ENCODE measurements at regions not wholly inside any gene's neighbourhood (a gene's known extent, or its start where the extent isn't known, plus 50 kb on each side); places are given as distances from the start of the nearest gene placed in this dataset.
"Not testable (repeated sequence)": the region's sequence is repeated elsewhere in the genome, so short reads cannot be mapped to it uniquely, and the experiment has no call there.

GRCh38 chr9:78121488-78121887 is 89.9 kb upstream of the GNAQ start:
- no peak for DNase-seq

DNA sequence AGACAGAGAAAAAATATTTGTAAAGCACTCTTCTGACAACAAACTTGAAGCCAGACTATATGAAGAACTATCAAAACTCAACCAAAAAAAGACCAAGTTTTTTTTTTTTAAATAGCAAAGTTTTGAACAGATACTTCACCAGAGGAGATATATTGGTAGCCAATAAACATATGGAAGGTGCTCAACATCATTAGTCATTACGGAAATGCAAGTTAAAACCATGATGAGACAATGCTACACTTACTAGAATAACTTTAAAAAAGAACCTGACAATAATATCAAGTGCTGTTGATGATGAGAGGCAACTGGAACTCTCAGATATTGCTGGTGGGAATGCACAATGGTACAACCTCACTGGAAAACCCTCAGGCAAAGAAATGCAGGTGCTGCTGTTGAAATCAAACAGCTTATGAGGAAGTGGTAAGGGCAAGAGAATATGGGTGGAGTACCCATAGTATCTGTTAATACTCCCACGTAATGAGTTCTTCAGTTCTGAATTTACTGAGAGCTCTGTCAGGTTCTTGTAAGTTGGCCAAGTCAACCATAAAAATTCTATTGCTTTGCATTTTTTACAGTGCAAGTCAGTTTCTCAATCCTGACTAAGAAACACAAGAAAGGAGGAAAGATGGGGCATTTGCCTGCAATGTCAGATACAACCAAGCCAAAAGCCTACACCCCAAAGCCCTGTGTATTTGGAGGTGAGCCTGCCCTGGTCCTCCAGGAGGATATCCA is 87.3 kb upstream of the GNAQ start:
- DNase-seq, result no peak

DNA sequence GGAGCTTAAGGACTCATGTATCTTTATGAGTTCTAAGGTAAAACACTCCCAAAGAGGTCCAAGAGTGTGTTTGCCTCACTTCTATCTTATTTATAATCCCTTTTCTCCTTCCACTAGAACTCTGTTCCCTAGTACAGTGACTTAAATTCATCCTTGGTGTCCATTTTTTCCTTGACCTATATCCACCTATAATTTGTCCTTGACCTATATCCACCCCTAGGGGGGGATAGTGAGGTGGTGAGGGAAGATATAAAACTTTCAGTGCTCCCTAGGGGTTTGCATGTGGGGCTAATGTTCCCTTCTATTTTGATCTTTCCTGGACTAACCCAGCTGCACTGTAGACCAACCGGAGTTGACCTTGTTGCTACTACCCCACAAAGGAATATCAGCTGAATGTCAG is 83.5 kb upstream of the GNAQ start:
- no peak for DNase-seq

DNA sequence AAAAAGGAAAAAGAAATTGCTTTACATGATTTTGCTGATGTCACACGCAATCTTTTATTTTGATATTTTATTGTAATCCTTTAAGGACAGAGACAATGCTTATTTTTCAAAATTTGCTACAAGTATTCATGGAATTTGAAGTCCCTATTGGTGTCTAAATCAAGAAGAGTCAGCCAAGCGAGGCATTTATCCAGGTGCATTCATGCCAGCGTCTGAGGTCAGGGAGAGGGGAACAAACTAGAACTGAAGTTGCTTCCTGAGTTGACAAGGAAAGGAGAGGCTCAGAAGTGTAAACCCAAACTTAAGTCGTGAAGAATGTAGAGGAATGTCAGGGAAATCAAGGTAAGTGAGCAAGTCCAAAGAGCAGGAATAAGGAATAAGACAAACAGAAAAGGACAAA is 83.0 kb upstream of the GNAQ start:
- DNase-seq, result no peak

- no peak for DNase-seq
Observed at GRCh38 chr9:78112406-78112805, 80.8 kb upstream of the GNAQ start.

DNA sequence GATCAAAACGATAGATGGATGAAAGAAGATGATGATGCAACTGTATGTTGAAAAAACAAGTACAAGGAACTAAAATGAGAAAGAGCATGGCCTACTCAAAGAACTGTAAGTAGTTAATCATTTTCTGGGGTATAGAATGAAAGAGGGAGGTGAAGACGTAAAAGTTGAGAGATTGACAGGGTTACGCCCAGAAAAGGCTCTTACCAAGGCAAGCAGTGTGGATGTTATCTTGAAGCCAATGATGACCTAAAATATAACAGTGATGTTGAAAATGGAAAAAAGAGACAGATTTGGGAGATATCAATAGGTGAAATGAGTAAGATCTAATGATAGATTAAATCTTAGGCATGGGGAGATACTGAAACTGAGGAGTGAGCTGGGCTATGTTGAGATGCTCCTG is 80.4 kb upstream of the GNAQ start:
- DNase-seq, result no peak

- no peak for DNase-seq
Observed at GRCh38 chr9:78109075-78109474, 77.5 kb upstream of the GNAQ start.

- not testable (repeated sequence) for DNase-seq
Observed at GRCh38 chr9:78106586-78106985, 75.0 kb upstream of the GNAQ start.

- no peak for DNase-seq
Observed at GRCh38 chr9:78103971-78104433, 72.4 kb upstream of the GNAQ start.

DNA sequence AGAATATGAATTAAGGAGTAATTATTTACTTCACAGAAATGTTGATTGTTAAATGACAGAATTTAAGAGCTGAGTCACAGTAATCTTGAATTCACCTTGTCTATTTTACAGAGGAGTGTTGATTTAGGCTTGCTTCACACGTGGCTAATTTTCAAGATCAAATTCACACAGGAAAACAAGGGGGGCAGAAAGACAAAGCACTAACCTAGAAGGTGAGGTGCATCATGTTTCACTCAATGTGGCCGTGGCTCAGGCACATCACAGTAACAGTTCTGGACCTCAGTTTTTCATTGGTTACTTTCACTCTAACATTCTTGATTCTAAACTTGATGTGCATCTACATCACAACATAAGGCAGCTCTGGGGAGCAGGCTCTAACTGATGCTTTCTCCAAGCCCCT is 69.6 kb upstream of the GNAQ start:
- DNase-seq, result peak; percentile 56

DNA sequence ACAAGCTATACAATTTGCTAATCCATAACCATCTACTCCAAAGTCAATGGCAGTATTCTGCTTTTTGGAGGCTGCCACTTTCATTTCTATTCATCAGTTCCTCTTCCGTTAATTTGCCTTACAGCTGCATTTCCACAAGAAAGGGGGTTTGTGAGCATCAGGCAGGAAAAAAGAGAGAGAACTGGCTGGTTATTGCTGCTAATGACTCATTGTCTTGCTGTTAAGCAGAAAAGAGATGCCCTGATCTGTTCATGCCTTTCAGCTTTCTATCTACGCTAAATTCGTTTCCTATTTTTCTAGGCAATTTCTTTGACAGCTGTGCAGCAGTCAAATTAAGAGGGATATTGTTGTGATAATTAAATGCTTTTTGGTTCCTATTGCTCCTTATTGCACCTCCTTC is 65.9 kb upstream of the GNAQ start:
- DNase-seq, result no peak

DNA sequence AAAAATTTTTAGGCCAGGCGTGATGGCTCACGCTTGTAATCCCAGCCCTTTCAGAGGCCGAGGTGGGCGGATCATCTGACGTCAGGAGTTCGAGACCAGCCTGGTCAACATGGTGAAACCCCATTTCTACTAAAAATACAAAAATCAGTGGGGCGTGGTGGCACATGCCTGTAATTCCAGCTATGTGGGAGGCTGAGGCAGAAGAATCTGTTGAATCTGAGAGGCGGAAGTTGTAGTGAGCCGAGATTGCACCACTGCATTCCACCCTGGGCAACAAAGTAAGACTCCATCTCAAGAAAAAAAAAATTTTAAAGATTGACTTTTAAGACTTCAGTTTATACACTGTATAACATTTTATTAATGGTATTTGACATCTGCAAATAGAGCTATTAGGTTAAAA is 60.1 kb upstream of the GNAQ start:
- DNase-seq, result no peak

DNA sequence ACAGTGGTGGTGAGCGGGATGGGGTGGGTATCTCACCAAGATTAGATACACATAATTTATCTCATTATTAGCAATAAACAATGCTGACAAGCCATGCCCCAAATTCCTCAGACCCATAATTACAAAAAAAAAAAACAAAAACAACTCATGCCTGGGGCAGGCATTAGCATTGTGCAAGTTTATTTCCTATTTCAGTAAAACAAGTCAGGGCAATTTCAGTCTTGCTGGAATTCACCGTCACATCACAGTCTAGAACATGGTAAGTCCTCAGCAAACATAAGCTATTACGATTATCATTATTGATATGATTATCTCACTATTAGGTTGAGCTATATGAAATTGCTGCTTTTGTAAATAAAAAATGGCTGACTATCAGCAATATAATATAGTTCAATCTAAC is 57.5 kb upstream of the GNAQ start:
- DNase-seq, result no peak

DNA sequence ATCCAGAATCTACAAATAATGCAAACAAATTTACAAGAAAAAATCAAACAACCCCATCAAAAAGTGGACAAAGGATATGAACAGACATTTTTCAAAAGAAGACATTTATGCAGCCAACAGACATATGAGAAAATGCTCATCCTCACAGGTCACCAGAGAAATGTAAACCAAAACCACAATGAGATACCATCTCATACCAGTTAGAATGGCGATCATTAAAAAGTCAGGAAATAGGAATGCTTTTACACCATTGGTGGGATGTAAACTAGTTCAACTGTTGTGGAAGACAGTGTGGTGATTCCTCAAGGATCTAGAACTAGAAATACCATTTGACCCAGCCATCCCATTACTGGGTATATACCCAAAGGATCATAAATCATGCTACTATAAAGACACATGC is 56.6 kb upstream of the GNAQ start:
- DNase-seq, result not testable (repeated sequence)
